Calu3 (cell line): ENCODE measurements at regions not wholly inside any gene's neighbourhood (a gene's known extent, or its start where the extent isn't known, plus 50 kb on each side); places are given as distances from the start of the nearest gene placed in this dataset.

Experiments used
- BruUV-seq: library from RNA; stranded (reverse); fragments of 400-500 nt; replicated peaks from 2 replicates; lab custom pipeline; 2021; lab: Mats Ljungman, UMichigan
- CTCF ChIA-PET: fragments of 300-600 bp; sonication (Branson Sonifier 250); formaldehyde crosslinking; loops from one replicate; lab custom pipeline; 2022; ENCODE audit warnings: antibody characterized with exemption; lab: Charles Lee
- DNase-seq: peaks from one replicate; pipeline ENCODE4 v3.0.0; 2022
- H3K27ac Mint-ChIP-seq: one replicate; pipeline ENCODE4 v1.8.0; 2022; ENCODE audit warnings: mixed read lengths; ENCODE audit not compliant: unreplicated experiment
- H3K27me3 Mint-ChIP-seq: one replicate; pipeline ENCODE4 v1.8.0; 2022; ENCODE audit warnings: mixed read lengths; ENCODE audit not compliant: unreplicated experiment
- H3K36me3 Mint-ChIP-seq: one replicate; pipeline ENCODE4 v1.8.0; 2022; ENCODE audit warnings: mild to moderate bottlenecking, moderate library complexity, mixed read lengths; ENCODE audit not compliant: insufficient read depth, unreplicated experiment
- H3K4me1 Mint-ChIP-seq: one replicate; pipeline ENCODE4 v1.8.0; 2022; ENCODE audit warnings: mild to moderate bottlenecking, low read depth, mixed read lengths; ENCODE audit not compliant: unreplicated experiment
- H3K4me3 Mint-ChIP-seq: one replicate; pipeline ENCODE4 v1.8.0; 2022; ENCODE audit warnings: mild to moderate bottlenecking, low read depth, moderate library complexity, mixed read lengths; ENCODE audit not compliant: unreplicated experiment
- H3K9me3 Mint-ChIP-seq: one replicate; pipeline ENCODE4 v1.8.0; 2022; ENCODE audit warnings: low read depth, mixed read lengths; ENCODE audit not compliant: unreplicated experiment
- CTCF ChIP-seq: fragments of 200-600 bp; IDR thresholded peaks from one replicate; pipeline ENCODE4 v1.8.0; 2022; ENCODE audit warnings: antibody characterized with exemption; ENCODE audit not compliant: unreplicated experiment
- intact Hi-C: fragments of 100-400 bp; cut with micrococcal nuclease; formaldehyde crosslinking; loops from one replicate; pipeline ENCODE4 v1.10.0; 2022; ENCODE audit not compliant: unreplicated experiment

- no peaks in the 10 kb centered on the region for H3K36me3 Mint-ChIP-seq
- no peaks in the 10 kb centered on the region for H3K4me1 Mint-ChIP-seq
- no peak overlapping the region for H3K27ac Mint-ChIP-seq
- no peak overlapping the region for H3K4me3 Mint-ChIP-seq
- TF ChIP-seq CTCF: no peak
- intact Hi-C loops: no loop called here
- no TSS peak for BruUV-seq
- DNase-seq: no peak
- CTCF ChIA-PET: interaction anchor here (0.6 kb wide), 1 partner anchor 606 kb away, joined by 3 read pairs; no protein-coding TSS in a partner anchor
- H3K27me3 Mint-ChIP-seq: no peaks in the 10 kb centered on the region
- no peaks in the 10 kb centered on the region for H3K9me3 Mint-ChIP-seq
These were observed 325.7 kb upstream of the PCDH10 start for GRCh38 chr4:132823419-132823818.

- CTCF ChIA-PET: no interaction called here
- intact Hi-C loops: no loop called here
- Mint-ChIP-seq H3K36me3 (no peaks in the 10 kb centered on the region), H3K4me1 (no peaks in the 10 kb centered on the region), H3K9me3 (peaks cover 5% of the 10 kb centered on the region), H3K27ac (no peak overlapping the region), H3K27me3 (no peaks in the 10 kb centered on the region), H3K4me3 (no peak overlapping the region)
- no TSS peak for BruUV-seq
- no peak for TF ChIP-seq CTCF
- no peak for DNase-seq
These were observed 324.3 kb upstream of the PCDH10 start for GRCh38 chr4:132824761-132825160.

- no TSS peak for BruUV-seq
- no peak overlapping the region for H3K4me3 Mint-ChIP-seq
These were observed 321.6 kb upstream of the PCDH10 start for GRCh38 chr4:132827522-132827921.

GRCh38 chr4:132838244-132838643, 310.9 kb upstream of the PCDH10 start:
- no peak overlapping the region for H3K27ac Mint-ChIP-seq
- H3K27me3 Mint-ChIP-seq: no peaks in the 10 kb centered on the region
- CTCF ChIA-PET: no interaction called here
- H3K4me3 Mint-ChIP-seq: no peak overlapping the region
- no peaks in the 10 kb centered on the region for H3K36me3 Mint-ChIP-seq
- intact Hi-C loops: no loop called here
- no peaks in the 10 kb centered on the region for H3K4me1 Mint-ChIP-seq
- no peak for DNase-seq
- no peak for TF ChIP-seq CTCF
- no peaks in the 10 kb centered on the region for H3K9me3 Mint-ChIP-seq
- BruUV-seq: no TSS peak

More at GRCh38 chr4:132827522-132827921, 321.6 kb upstream of the PCDH10 start:
- H3K27me3 Mint-ChIP-seq: no peaks in the 10 kb centered on the region
- no peaks in the 10 kb centered on the region for H3K4me1 Mint-ChIP-seq
- CTCF ChIA-PET: no interaction called here
- H3K27ac Mint-ChIP-seq: no peak overlapping the region
- intact Hi-C loops: no loop called here
- peaks cover 5% of the 10 kb centered on the region for H3K9me3 Mint-ChIP-seq
- no peak for DNase-seq
- H3K36me3 Mint-ChIP-seq: no peaks in the 10 kb centered on the region
- no peak for TF ChIP-seq CTCF

- Mint-ChIP-seq H3K36me3 (no peaks in the 10 kb centered on the region), H3K4me3 (no peak overlapping the region), H3K27ac (no peak overlapping the region), H3K4me1 (no peaks in the 10 kb centered on the region), H3K9me3 (no peaks in the 10 kb centered on the region), H3K27me3 (no peaks in the 10 kb centered on the region)
- intact Hi-C loops: no loop called here
- BruUV-seq: no TSS peak
- TF ChIP-seq CTCF: no peak
- CTCF ChIA-PET: no interaction called here
- DNase-seq: no peak
These were observed 310.0 kb upstream of the PCDH10 start for GRCh38 chr4:132839070-132839469.
